ENCODE measurements at regions not wholly inside any gene's neighbourhood (a gene's known extent, or its start where the extent isn't known, plus 50 kb on each side); places are given as distances from the start of the nearest gene placed in this dataset.

DNA sequence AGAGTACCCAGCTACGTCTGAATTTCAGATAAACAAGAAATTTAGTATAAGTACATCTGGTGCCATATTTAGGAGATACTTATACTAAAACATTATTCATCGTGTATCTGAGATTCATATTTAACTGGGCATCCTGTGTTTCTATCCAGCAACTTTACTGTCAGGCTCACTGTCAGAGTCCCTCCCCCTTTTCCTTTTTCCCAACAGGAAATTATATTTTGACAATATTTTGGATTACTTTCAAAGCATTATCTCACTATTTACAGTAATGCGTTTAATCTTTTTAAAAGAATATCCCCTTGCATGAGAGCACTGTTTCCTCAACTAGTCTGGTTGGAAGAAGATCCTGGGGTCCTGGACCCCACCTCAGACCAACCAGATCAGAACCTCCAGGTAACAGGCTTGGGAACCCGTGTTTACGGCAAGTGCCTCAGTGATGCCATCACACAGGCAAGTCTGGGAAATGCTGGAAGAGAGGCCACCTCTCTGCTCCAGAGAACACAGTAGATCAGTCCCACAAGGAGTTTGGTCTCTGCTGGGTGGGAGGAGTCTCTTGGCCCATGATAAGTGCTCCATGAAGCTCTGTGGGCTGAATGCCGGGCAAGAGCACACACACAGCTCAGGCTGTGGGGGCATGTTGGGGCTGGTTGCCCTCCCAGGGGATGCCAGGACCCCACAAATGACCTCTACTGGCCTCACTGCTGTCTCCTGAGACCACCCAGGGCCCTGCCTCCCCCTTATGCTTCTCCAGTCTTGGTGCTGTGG, 84.2 kb upstream of the UXS1 start:
- H3K4me1 ChIP-seq (ENCODE audit: insufficient read depth, low read length), result no peaks in the 10 kb centered on the region
- no peaks in the 10 kb centered on the region for H3K27me3 ChIP-seq (ENCODE audit: insufficient read depth, low read length)
- H2BK5ac ChIP-seq (ENCODE audit: insufficient read length, low read length), result no peak overlapping the region
- no peak overlapping the region for H2AK5ac ChIP-seq (ENCODE audit: insufficient read length, low read length)
- H2AFZ ChIP-seq (ENCODE audit: low read length), result no peak overlapping the region
- no peak overlapping the region for H4K8ac ChIP-seq (replicated peaks; ENCODE audit: insufficient read length, low read depth, low read length)
- H3K23ac ChIP-seq (ENCODE audit: insufficient read length, low read depth, low read length), result no peak overlapping the region
- H4K91ac ChIP-seq (ENCODE audit: insufficient read length, low read depth, low read length), result no peak overlapping the region
- H2BK15ac ChIP-seq (ENCODE audit: low read depth, low read length), result no peak overlapping the region
- Mint-ChIP-seq H3K27me3 (ENCODE audit: low read depth) (no peaks in the 10 kb centered on the region), H3K4me3 (no peak overlapping the region), H3K9me3 (peaks cover 2 to 6% of the 10 kb centered on the region in 2 experiments; a peak in 4 of 5 replicates), H3K4me1 (peaks cover 12 to 14% of the 10 kb centered on the region in 2 experiments), H3K36me3 (ENCODE audit: insufficient read depth in 1 of 3, low read depth in 3 of 3) (peaks cover 2 to 3% (median 2%) of the 10 kb centered on the region in 3 experiments; a peak in 4 of 7 replicates), H3K27ac (no peak overlapping the region)
- no peak overlapping the region for H2BK120ac ChIP-seq (ENCODE audit: low read depth, low read length, poor library complexity, severe bottlenecking)
- H3K79me2 ChIP-seq (ENCODE audit: insufficient read depth, low read length), result no peaks in the 10 kb centered on the region
- no peak overlapping the region for H3K14ac ChIP-seq (ENCODE audit: insufficient read depth, low read length)
- no peak overlapping the region for H3K4ac ChIP-seq (ENCODE audit: low read depth, low read length)
- H3K4me2 ChIP-seq (ENCODE audit: insufficient read depth, insufficient read length, low read length), result no peak overlapping the region
- no peak overlapping the region for H4K5ac ChIP-seq (ENCODE audit: insufficient read length, low read depth, low read length)
- WGBS (ENCODE audit: extremely low coverage, insufficient read length, low lambda C conversion rate), result no CpG with 5 or more reads among the region's 6 CpGs
- no peak overlapping the region for H2BK20ac ChIP-seq (ENCODE audit: low read depth, low read length, poor library complexity, severe bottlenecking)
- H3K79me1 ChIP-seq (ENCODE audit: insufficient read depth, low read depth, low read length, poor library complexity, severe bottlenecking), result no peaks in the 10 kb centered on the region
- no peaks in the 10 kb centered on the region for H3K9me3 ChIP-seq (ENCODE audit: control insufficient read depth, low read depth, low read length)
- no peaks in the 10 kb centered on the region for H3K23me2 ChIP-seq (ENCODE audit: insufficient read length, low read depth, low read length, poor library complexity, severe bottlenecking)
- no peak overlapping the region for H2BK12ac ChIP-seq (ENCODE audit: insufficient read length, low read depth, low read length)
- no peak overlapping the region for H3K27ac ChIP-seq (ENCODE audit: insufficient read length, low read depth, low read length)
- no peaks in the 10 kb centered on the region for H4K20me1 ChIP-seq (ENCODE audit: control insufficient read depth, insufficient read depth, insufficient read length)
- H3K9ac ChIP-seq (ENCODE audit: extremely low read depth, insufficient read length, low read length), result no peak overlapping the region
- no peak for DNase-seq
- H3K18ac ChIP-seq (ENCODE audit: insufficient read length, low read depth, low read length), result no peak overlapping the region
- TF ChIP-seq, protein P1, sequence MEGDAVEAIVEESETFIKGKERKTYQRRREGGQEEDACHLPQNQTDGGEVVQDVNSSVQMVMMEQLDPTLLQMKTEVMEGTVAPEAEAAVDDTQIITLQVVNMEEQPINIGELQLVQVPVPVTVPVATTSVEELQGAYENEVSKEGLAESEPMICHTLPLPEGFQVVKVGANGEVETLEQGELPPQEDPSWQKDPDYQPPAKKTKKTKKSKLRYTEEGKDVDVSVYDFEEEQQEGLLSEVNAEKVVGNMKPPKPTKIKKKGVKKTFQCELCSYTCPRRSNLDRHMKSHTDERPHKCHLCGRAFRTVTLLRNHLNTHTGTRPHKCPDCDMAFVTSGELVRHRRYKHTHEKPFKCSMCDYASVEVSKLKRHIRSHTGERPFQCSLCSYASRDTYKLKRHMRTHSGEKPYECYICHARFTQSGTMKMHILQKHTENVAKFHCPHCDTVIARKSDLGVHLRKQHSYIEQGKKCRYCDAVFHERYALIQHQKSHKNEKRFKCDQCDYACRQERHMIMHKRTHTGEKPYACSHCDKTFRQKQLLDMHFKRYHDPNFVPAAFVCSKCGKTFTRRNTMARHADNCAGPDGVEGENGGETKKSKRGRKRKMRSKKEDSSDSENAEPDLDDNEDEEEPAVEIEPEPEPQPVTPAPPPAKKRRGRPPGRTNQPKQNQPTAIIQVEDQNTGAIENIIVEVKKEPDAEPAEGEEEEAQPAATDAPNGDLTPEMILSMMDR (conservative IDR thresholded peaks at IDR 0.05), result no peak
- H3T11ph ChIP-seq (ENCODE audit: low read length), result no peak overlapping the region
- H3K56ac ChIP-seq (ENCODE audit: insufficient read length, low read depth, low read length), result no peak overlapping the region

All from H9 (cell line).